H9 (cell line): ENCODE measurements at regions not wholly inside any gene's neighbourhood (a gene's known extent, or its start where the extent isn't known, plus 50 kb on each side); places are given as distances from the start of the nearest gene placed in this dataset.

Experiments
- DNase-seq: peaks from one replicate; pipeline ENCODE4 v3.0.0-alpha.2; 2017
- H2AFZ ChIP-seq: one replicate; pipeline ENCODE4 v1.6.1; 2013; ENCODE audit warnings: mild to moderate bottlenecking, low read length, control low read depth, moderate library complexity
- H2AK5ac ChIP-seq: 2 replicates; pipeline ENCODE4 v1.6.1; 2013; ENCODE audit warnings: low read length, control low read depth, mixed read lengths; ENCODE audit not compliant: insufficient read length
- H2BK120ac ChIP-seq: one replicate; pipeline ENCODE4 v1.6.1; 2013; ENCODE audit warnings: low read depth, mild to moderate bottlenecking, low read length, control low read depth, inconsistent platforms; ENCODE audit not compliant: poor library complexity, severe bottlenecking
- H2BK12ac ChIP-seq: 2 replicates; pipeline ENCODE4 v1.6.1; 2013; ENCODE audit warnings: low read length, control low read depth, mixed read lengths, low read depth; ENCODE audit not compliant: insufficient read length
- H2BK15ac ChIP-seq: 2 replicates; pipeline ENCODE4 v1.6.1; 2013; ENCODE audit warnings: low read depth, low read length, control low read depth
- H2BK20ac ChIP-seq: one replicate; pipeline ENCODE4 v1.6.1; 2013; ENCODE audit warnings: low read depth, mild to moderate bottlenecking, low read length, control low read depth, inconsistent platforms; ENCODE audit not compliant: poor library complexity, severe bottlenecking
- H2BK5ac ChIP-seq: 2 replicates; pipeline ENCODE4 v1.6.1; 2013; ENCODE audit warnings: low read length, control low read depth, mixed read lengths; ENCODE audit not compliant: insufficient read length
- H3K14ac ChIP-seq: 2 replicates; pipeline ENCODE4 v1.6.1; 2013; ENCODE audit warnings: low read length, control low read depth; ENCODE audit not compliant: insufficient read depth
- H3K18ac ChIP-seq: 2 replicates; pipeline ENCODE4 v1.6.1; 2013; ENCODE audit warnings: low read depth, mild to moderate bottlenecking, mixed read lengths, low read length, control low read depth; ENCODE audit not compliant: insufficient read length
- H3K23ac ChIP-seq: 2 replicates; pipeline ENCODE4 v1.6.1; 2013; ENCODE audit warnings: low read length, control low read depth, mixed read lengths, low read depth; ENCODE audit not compliant: insufficient read length
- H3K23me2 ChIP-seq: 2 replicates; pipeline ENCODE4 v1.6.1; 2013; ENCODE audit warnings: low read depth, mild to moderate bottlenecking, mixed read lengths, low read length, control low read depth; ENCODE audit not compliant: insufficient read length, poor library complexity, severe bottlenecking
- H3K27ac ChIP-seq: 2 replicates; pipeline ENCODE4 v1.5.1; 2013; ENCODE audit warnings: low read length, control low read depth, mixed read lengths, low read depth; ENCODE audit not compliant: insufficient read length
- H3K27me3 ChIP-seq: 2 replicates; pipeline ENCODE4 v1.6.1; 2013; ENCODE audit warnings: low read length, control low read depth, inconsistent platforms; ENCODE audit not compliant: insufficient read depth
- H3K4ac ChIP-seq: 2 replicates; pipeline ENCODE4 v1.6.1; 2013; ENCODE audit warnings: low read depth, mild to moderate bottlenecking, control low read depth, inconsistent platforms, low read length, moderate library complexity
- H3K4me1 ChIP-seq: 2 replicates; pipeline ENCODE4 v1.6.1; 2013; ENCODE audit warnings: low read length, control low read depth, inconsistent platforms; ENCODE audit not compliant: insufficient read depth
- H3K4me2 ChIP-seq: 2 replicates; pipeline ENCODE4 v1.6.1; 2013; ENCODE audit warnings: low read length, control low read depth, mixed read lengths; ENCODE audit not compliant: insufficient read length, insufficient read depth
- H3K56ac ChIP-seq: 2 replicates; pipeline ENCODE4 v1.6.1; 2013; ENCODE audit warnings: low read depth, mild to moderate bottlenecking, mixed read lengths, low read length, control low read depth; ENCODE audit not compliant: insufficient read length
- H3K79me1 ChIP-seq: 2 replicates; pipeline ENCODE4 v1.6.1; 2013; ENCODE audit warnings: low read depth, mild to moderate bottlenecking, moderate library complexity, low read length, control low read depth, inconsistent platforms; ENCODE audit not compliant: insufficient read depth, poor library complexity, severe bottlenecking
- H3K79me2 ChIP-seq: 2 replicates; pipeline ENCODE4 v1.6.1; 2013; ENCODE audit warnings: low read length, control low read depth, inconsistent platforms; ENCODE audit not compliant: insufficient read depth
- H3K9ac ChIP-seq: 2 replicates; pipeline ENCODE4 v1.6.1; 2013; ENCODE audit warnings: low read length, control low read depth, mixed read lengths; ENCODE audit not compliant: insufficient read length; ENCODE audit errors: extremely low read depth
- H3K9me3 ChIP-seq: one replicate; pipeline ENCODE4 v1.6.1; 2013; ENCODE audit warnings: low read depth, low read length, inconsistent platforms; ENCODE audit not compliant: control insufficient read depth
- H3T11ph ChIP-seq: one replicate; pipeline ENCODE4 v1.6.1; 2013; ENCODE audit warnings: mild to moderate bottlenecking, low read length, control low read depth, inconsistent platforms
- H4K20me1 ChIP-seq: one replicate; pipeline ENCODE4 v1.6.1; 2013; ENCODE audit not compliant: control insufficient read depth, insufficient read length, insufficient read depth
- H4K5ac ChIP-seq: 2 replicates; pipeline ENCODE4 v1.6.1; 2013; ENCODE audit warnings: low read depth, mild to moderate bottlenecking, mixed read lengths, low read length, control low read depth; ENCODE audit not compliant: insufficient read length
- H4K8ac ChIP-seq: replicated peaks from 2 replicates; pipeline ENCODE4 v1.6.1; 2013; ENCODE audit warnings: low read length, control low read depth, mixed read lengths, low read depth; ENCODE audit not compliant: insufficient read length
- H4K91ac ChIP-seq: 2 replicates; pipeline ENCODE4 v1.6.1; 2013; ENCODE audit warnings: low read depth, mild to moderate bottlenecking, moderate library complexity, mixed read lengths, low read length, control low read depth; ENCODE audit not compliant: insufficient read length
- H3K27ac Mint-ChIP-seq, 3 experiments: 2 replicates in 2 of 3; 3 replicates in 1 of 3; pipeline ENCODE4 v1.8.0; 2020 to 2021; ENCODE audit warnings: mixed read lengths in 3 of 3, mild to moderate bottlenecking in 1 of 3, moderate library complexity in 1 of 3
- H3K27me3 Mint-ChIP-seq: 2 replicates; pipeline ENCODE4 v1.8.0; 2021; ENCODE audit warnings: low read depth, mild to moderate bottlenecking, moderate library complexity, mixed read lengths
- H3K36me3 Mint-ChIP-seq, 3 experiments: 2 replicates in 2 of 3; 3 replicates in 1 of 3; pipeline ENCODE4 v1.8.0; 2020 to 2021; ENCODE audit warnings: low read depth in 3 of 3, mixed read lengths in 3 of 3; ENCODE audit not compliant: insufficient read depth in 1 of 3
- H3K4me1 Mint-ChIP-seq, 2 experiments: 2 replicates each; pipeline ENCODE4 v1.8.0; 2020; ENCODE audit warnings: mixed read lengths in 2 of 2
- H3K4me3 Mint-ChIP-seq, 2 experiments: 2 replicates in 1 of 2; 3 replicates in 1 of 2; pipeline ENCODE4 v1.8.0; 2020 to 2021; ENCODE audit warnings: mild to moderate bottlenecking in 2 of 2, mixed read lengths in 2 of 2, moderate library complexity in 1 of 2
- H3K9me3 Mint-ChIP-seq, 2 experiments: 2 replicates in 1 of 2; 3 replicates in 1 of 2; pipeline ENCODE4 v1.8.0; 2020; ENCODE audit warnings: mild to moderate bottlenecking in 2 of 2, mixed read lengths in 2 of 2, moderate library complexity in 1 of 2
- CTCF ChIP-seq: fragments of 200-600 bp; sonication (generic); conservative IDR thresholded peaks from 3 replicates; pipeline ENCODE4 v1.8.0; 2021; ENCODE audit warnings: antibody characterized with exemption, mild to moderate bottlenecking
- WGBS: extraction: QIAGEN DNeasy Blood & Tissue Kit; methylation state at CpG from one replicate; pipeline ENCODE4 v1.1.7; 2013; ENCODE audit warnings: missing lambda C conversion rate, low lambda C conversion rate, mixed read lengths; ENCODE audit not compliant: insufficient read length; ENCODE audit errors: extremely low coverage; 5-methylcytosine and 5-hydroxymethylcytosine counted together

- Histone ChIP-seq H3K23ac (no peak overlapping the region), H3K4me1 (peaks cover 8% of the 10 kb centered on the region; the same call in 1 of the 2 replicates), H3K23me2 (no peaks in the 10 kb centered on the region), H3K4ac (no peak overlapping the region), H3K9me3 (no peaks in the 10 kb centered on the region), H3K56ac (no peak overlapping the region), H3T11ph (no peak overlapping the region), H2BK120ac (no peak overlapping the region), H2BK12ac (no peak overlapping the region), H2BK5ac (no peak overlapping the region), H2BK20ac (no peak overlapping the region), H4K91ac (no peak overlapping the region), H3K79me2 (no peaks in the 10 kb centered on the region), H3K27me3 (no peaks in the 10 kb centered on the region), H3K79me1 (no peaks in the 10 kb centered on the region), H2AK5ac (no peak overlapping the region), H4K8ac (no peak overlapping the region), H3K18ac (no peak overlapping the region), H2AFZ (no peak overlapping the region), H3K9ac (no peak overlapping the region), H3K27ac (no peak overlapping the region), H4K5ac (no peak overlapping the region), H3K14ac (no peak overlapping the region), H2BK15ac (no peak overlapping the region), H3K4me2 (no peak overlapping the region), H4K20me1 (no peaks in the 10 kb centered on the region)
- no peak for DNase-seq
- Mint-ChIP-seq H3K36me3 (peaks cover 0 to 7% (median 4%) of the 10 kb centered on the region in 3 experiments; a peak in 5 of 7 replicates), H3K9me3 (peaks cover 4 to 10% of the 10 kb centered on the region in 2 experiments), H3K27ac (no peak overlapping the region), H3K4me3 (no peak overlapping the region), H3K27me3 (no peaks in the 10 kb centered on the region; the same call in 1 of the 2 replicates), H3K4me1 (peaks cover 15 to 21% of the 10 kb centered on the region in 2 experiments)
- no peak for TF ChIP-seq CTCF
- WGBS, result no CpG with 5 or more reads among the region's 5 CpGs
These were observed 90.0 kb downstream of the CDC42EP3 start for GRCh38 chr2:37581433-37581832.
